ENCODE measurements at regions not wholly inside any gene's neighbourhood (a gene's known extent, or its start where the extent isn't known, plus 50 kb on each side); places are given as distances from the start of the nearest gene placed in this dataset.

DNA sequence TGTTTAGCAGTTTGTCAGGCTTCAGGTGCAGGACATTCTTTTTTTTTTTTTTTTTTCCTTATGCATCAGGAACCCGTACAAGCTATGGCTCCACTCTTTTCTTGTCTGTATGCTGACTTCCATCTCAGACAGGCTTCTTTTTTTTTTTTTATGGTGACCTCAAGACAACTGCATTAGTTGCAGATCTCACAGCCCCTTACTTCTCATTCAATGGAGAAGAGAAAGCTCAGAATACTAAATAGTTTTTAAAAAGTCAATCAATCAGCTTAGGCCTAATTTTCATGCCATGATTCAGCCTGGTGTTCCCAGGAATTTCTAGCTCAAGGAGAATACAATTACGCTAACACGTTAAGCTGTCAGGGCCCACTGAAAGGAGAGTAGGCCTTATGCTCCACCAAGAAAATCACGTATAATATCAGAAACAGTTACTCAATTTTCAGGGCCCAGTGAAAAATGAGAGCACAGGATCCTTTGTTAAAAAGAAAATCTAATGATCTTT is 1596.0 kb upstream of the MIR17HG start:
- Mint-ChIP-seq H3K4me1 (no peaks in the 10 kb centered on the region), H3K9me3 (peaks cover 1% of the 10 kb centered on the region), H3K4me3 (no peak overlapping the region), H3K27ac (no peak overlapping the region), H3K27me3 (no peaks in the 10 kb centered on the region), H3K36me3 (ENCODE audit: low read depth) (no peaks in the 10 kb centered on the region)
- ATAC-seq (replicated peaks), result no peak

DNA sequence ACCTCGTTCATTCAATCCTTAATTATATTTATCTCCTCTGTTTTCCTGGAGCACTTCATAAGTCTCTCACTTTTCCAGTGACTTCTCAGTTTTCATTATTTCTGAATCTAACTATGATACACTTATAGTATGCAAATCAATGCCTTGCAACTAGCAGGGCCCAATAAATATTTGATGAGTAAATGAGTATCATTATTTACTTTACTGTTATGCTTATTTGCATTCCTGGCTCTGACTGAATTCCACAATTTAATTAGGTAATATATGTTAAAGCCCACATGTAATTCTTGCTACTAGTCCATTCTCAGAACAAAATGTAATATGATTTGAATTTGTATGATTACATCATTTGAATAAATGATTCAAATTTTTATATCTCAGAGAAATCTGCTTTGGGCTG is 1595.1 kb upstream of the MIR17HG start:
- ATAC-seq (replicated peaks), result no peak
- no peaks in the 10 kb centered on the region for H3K27me3 Mint-ChIP-seq
- H3K36me3 Mint-ChIP-seq (ENCODE audit: low read depth), result no peaks in the 10 kb centered on the region
- H3K4me1 Mint-ChIP-seq, result no peaks in the 10 kb centered on the region
- H3K9me3 Mint-ChIP-seq, result peaks cover 3% of the 10 kb centered on the region
- no peak overlapping the region for H3K4me3 Mint-ChIP-seq
- no peak overlapping the region for H3K27ac Mint-ChIP-seq

GRCh38 chr13:89755729-89756492 is 1591.6 kb upstream of the MIR17HG start:
- Mint-ChIP-seq H3K4me1 (no peaks in the 10 kb centered on the region), H3K27ac (no peak overlapping the region), H3K4me3 (no peak overlapping the region), H3K36me3 (ENCODE audit: low read depth) (no peaks in the 10 kb centered on the region), H3K9me3 (peaks cover 7% of the 10 kb centered on the region), H3K27me3 (no peaks in the 10 kb centered on the region)
- ATAC-seq (replicated peaks), result peak; percentile 14

- H3K4me1 Mint-ChIP-seq, result no peaks in the 10 kb centered on the region
- no peaks in the 10 kb centered on the region for H3K27me3 Mint-ChIP-seq
- H3K27ac Mint-ChIP-seq, result no peak overlapping the region
- no peaks in the 10 kb centered on the region for H3K36me3 Mint-ChIP-seq (ENCODE audit: low read depth)
- H3K4me3 Mint-ChIP-seq, result no peak overlapping the region
- no peak for ATAC-seq (replicated peaks)
- peaks cover 4% of the 10 kb centered on the region for H3K9me3 Mint-ChIP-seq
Measured at GRCh38 chr13:89763005-89763404, 1584.5 kb upstream of the MIR17HG start.

GRCh38 chr13:89783221-89783755 is 1564.2 kb upstream of the MIR17HG start:
- ATAC-seq (replicated peaks), result no peak
- peaks cover 4% of the 10 kb centered on the region for H3K9me3 Mint-ChIP-seq
- no peaks in the 10 kb centered on the region for H3K4me1 Mint-ChIP-seq

GRCh38 chr13:89784161-89784809 is 1563.2 kb upstream of the MIR17HG start:
- no peak for ATAC-seq (replicated peaks)
- Mint-ChIP-seq H3K4me3 (no peak overlapping the region), H3K27ac (no peak overlapping the region), H3K27me3 (no peaks in the 10 kb centered on the region), H3K9me3 (peaks cover 7% of the 10 kb centered on the region), H3K4me1 (no peaks in the 10 kb centered on the region), H3K36me3 (ENCODE audit: low read depth) (no peaks in the 10 kb centered on the region)

More at GRCh38 chr13:89783221-89783755, 1564.2 kb upstream of the MIR17HG start:
- Mint-ChIP-seq H3K4me3 (no peak overlapping the region), H3K36me3 (ENCODE audit: low read depth) (no peaks in the 10 kb centered on the region), H3K27me3 (no peaks in the 10 kb centered on the region), H3K27ac (no peak overlapping the region)

DNA sequence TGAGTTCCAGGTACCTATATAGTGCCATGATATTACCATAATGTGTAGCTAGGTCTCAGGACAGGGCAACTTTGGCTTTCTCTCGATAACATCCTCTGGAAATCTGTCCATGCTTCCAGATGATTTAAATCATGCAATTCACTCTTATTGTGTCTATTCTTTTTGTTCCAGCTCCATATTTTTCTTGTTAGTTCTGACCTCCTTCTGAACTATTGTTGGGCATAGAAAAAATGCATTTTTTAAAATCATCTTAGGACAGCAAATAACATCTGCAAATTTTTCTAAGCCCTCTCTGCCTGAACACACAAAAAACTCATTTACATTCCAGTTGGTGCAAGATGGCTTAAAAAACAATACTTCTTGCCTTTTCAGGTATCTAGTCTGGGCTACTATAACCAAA is 1561.0 kb upstream of the MIR17HG start:
- Mint-ChIP-seq H3K36me3 (ENCODE audit: low read depth) (no peaks in the 10 kb centered on the region), H3K9me3 (peaks cover 4% of the 10 kb centered on the region), H3K27ac (no peak overlapping the region), H3K4me1 (no peaks in the 10 kb centered on the region), H3K27me3 (no peaks in the 10 kb centered on the region), H3K4me3 (no peak overlapping the region)
- no peak for ATAC-seq (replicated peaks)

DNA sequence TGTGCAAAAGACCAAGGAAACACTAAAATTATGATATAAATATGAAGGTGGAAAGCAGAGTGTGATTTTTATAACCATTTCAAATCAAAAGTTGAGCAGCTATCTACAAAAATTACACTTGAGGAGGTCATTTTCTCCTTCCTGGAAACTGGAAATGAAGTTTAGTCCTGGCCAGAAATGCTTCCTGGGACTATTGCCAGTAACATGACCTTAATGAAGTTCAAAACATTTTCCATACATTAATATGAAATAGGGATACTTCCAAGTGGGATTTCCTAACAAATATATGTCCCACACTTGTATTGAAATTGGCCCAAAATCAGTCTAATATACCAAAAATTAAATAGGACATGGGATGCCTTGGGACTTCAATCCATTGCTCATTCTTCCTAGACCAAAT is 1556.8 kb upstream of the MIR17HG start:
- Mint-ChIP-seq H3K4me1 (no peaks in the 10 kb centered on the region), H3K4me3 (no peak overlapping the region), H3K27ac (no peak overlapping the region), H3K27me3 (no peaks in the 10 kb centered on the region), H3K9me3 (peaks cover 7% of the 10 kb centered on the region), H3K36me3 (ENCODE audit: low read depth) (no peaks in the 10 kb centered on the region)
- ATAC-seq (replicated peaks), result no peak

DNA sequence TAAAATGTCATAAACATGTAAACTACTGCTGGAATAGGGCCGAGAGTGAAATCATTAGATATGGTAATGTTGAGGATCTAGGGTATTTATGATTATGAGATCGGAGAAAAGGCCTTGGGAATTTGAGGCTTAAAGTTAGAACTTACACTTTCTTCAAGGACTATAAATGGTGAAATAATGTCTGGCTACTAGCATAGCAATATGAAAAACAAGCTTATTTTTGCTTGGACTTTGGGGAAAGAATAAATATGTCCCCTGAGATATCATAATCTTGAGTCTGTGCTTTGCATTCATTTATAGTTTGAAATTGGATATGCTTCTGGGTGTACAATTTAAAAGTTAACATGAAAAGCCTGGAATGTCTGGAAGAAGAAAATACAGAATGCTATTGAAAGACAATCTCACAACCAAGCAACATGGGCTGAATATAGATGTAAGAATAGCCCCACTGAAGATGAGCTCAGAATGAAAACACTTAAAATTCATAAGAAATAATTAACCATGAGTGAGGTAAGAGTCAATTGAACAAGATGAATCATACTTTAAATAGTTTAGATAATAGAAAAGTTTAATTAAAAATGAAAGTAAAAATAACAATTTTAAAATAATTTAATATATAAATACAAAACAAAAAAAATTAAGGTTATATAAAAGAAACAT is 1555.4 kb upstream of the MIR17HG start:
- H3K36me3 Mint-ChIP-seq (ENCODE audit: low read depth), result no peaks in the 10 kb centered on the region
- H3K27ac Mint-ChIP-seq, result no peak overlapping the region
- H3K27me3 Mint-ChIP-seq, result no peaks in the 10 kb centered on the region
- peaks cover 10% of the 10 kb centered on the region for H3K9me3 Mint-ChIP-seq
- ATAC-seq (replicated peaks), result no peak
- H3K4me3 Mint-ChIP-seq, result no peak overlapping the region
- H3K4me1 Mint-ChIP-seq, result no peaks in the 10 kb centered on the region

DNA sequence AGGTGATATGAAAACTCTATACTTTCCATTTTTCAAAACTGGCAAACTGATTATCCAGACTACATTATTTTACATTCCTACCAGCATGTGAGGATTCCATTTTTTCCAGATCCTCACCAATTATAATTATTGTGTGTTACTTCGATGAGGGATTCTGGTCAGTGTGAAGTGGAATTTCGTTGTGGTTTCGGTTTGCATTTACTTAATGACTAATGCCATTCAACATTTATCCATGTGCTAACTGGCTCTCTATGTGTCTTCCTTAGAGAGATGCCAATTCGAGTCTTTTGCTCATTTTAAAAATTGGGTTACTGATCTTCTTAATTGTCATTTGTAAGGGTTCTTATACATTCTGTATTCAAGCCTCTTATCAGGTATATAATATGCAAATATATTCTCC is 1551.3 kb upstream of the MIR17HG start:
- Mint-ChIP-seq H3K27ac (no peak overlapping the region), H3K27me3 (no peaks in the 10 kb centered on the region), H3K4me3 (no peak overlapping the region), H3K36me3 (ENCODE audit: low read depth) (no peaks in the 10 kb centered on the region), H3K4me1 (no peaks in the 10 kb centered on the region), H3K9me3 (peaks cover 9% of the 10 kb centered on the region)
- no peak for ATAC-seq (replicated peaks)

DNA sequence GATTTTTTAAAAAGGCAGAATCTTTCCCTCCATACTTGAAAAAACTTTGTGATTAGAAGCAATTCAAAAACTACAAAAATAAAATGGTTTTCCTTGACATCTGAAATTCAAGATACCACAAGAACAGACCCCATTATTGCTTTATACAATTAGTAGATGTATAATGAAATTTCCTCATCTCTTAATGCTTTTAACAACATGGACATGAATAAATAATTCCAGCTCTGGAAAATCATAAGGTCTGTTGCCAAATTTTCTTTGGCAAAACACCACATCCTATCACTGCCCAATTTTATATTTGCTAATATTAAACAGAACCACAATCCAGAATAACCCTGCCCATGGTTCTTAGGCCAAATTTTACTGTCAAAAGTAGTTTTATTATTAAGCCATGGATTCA is 1543.6 kb upstream of the MIR17HG start:
- ATAC-seq (replicated peaks), result no peak
- Mint-ChIP-seq H3K27me3 (no peaks in the 10 kb centered on the region), H3K9me3 (peaks cover 23% of the 10 kb centered on the region), H3K4me1 (no peaks in the 10 kb centered on the region), H3K27ac (no peak overlapping the region), H3K36me3 (ENCODE audit: low read depth) (no peaks in the 10 kb centered on the region), H3K4me3 (no peak overlapping the region)

DNA sequence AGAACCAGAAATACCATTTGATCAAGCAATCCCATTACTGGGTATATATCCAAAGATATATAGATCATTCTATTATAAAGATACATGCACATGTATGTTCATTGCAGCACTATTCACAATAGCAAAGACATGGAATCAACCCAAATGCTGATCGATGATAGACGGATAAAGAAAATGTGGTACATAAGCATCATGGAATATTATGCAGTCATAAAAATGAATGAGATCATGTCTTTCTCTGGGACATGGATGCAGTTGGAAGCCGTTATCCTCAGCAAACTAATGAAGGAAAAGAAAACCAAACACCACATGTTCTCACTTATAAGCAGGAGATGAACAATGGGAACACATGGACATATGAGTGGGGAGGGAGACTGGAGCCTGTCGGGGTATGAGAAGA is 1540.9 kb upstream of the MIR17HG start:
- no peak for ATAC-seq (replicated peaks)
- H3K27me3 Mint-ChIP-seq, result no peaks in the 10 kb centered on the region
- H3K27ac Mint-ChIP-seq, result no peak overlapping the region
- no peaks in the 10 kb centered on the region for H3K36me3 Mint-ChIP-seq (ENCODE audit: low read depth)
- H3K4me1 Mint-ChIP-seq, result no peaks in the 10 kb centered on the region
- no peak overlapping the region for H3K4me3 Mint-ChIP-seq
- peaks cover 19% of the 10 kb centered on the region for H3K9me3 Mint-ChIP-seq

DNA sequence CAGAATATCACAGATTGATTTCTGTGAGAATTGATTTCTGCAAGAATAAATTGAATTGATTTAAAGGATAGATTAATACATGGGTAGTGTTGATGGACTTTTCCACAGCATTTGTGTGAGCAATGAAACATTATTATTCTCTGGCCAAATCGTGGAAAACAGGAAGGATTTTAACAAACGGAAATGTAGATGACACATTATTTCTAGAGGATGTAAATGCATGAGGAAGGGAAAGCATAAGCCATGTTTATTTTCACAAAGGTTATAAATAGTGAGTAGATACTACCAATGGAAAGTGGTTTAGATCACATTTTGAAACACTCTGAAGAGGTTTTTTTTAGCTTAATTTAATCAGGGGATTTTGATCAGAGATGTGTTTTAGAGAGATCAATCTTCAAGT is 1534.6 kb upstream of the MIR17HG start:
- H3K27ac Mint-ChIP-seq, result no peak overlapping the region
- H3K36me3 Mint-ChIP-seq (ENCODE audit: low read depth), result no peaks in the 10 kb centered on the region
- ATAC-seq (replicated peaks), result no peak
- H3K4me1 Mint-ChIP-seq, result no peaks in the 10 kb centered on the region
- H3K9me3 Mint-ChIP-seq, result peaks cover 10% of the 10 kb centered on the region
- no peaks in the 10 kb centered on the region for H3K27me3 Mint-ChIP-seq
- no peak overlapping the region for H3K4me3 Mint-ChIP-seq

GRCh38 chr13:89816404-89816803 is 1531.1 kb upstream of the MIR17HG start:
- no peak for ATAC-seq (replicated peaks)
- no peaks in the 10 kb centered on the region for H3K36me3 Mint-ChIP-seq (ENCODE audit: low read depth)

GRCh38 chr13:89822467-89822866 is 1525.0 kb upstream of the MIR17HG start:
- H3K9me3 Mint-ChIP-seq, result peaks cover 8% of the 10 kb centered on the region
- H3K4me1 Mint-ChIP-seq, result no peaks in the 10 kb centered on the region
- H3K4me3 Mint-ChIP-seq, result no peak overlapping the region
- H3K27ac Mint-ChIP-seq, result no peak overlapping the region
- no peaks in the 10 kb centered on the region for H3K36me3 Mint-ChIP-seq (ENCODE audit: low read depth)
- no peak for ATAC-seq (replicated peaks)
- no peaks in the 10 kb centered on the region for H3K27me3 Mint-ChIP-seq

More at GRCh38 chr13:89816404-89816803, 1531.1 kb upstream of the MIR17HG start:
- Mint-ChIP-seq H3K4me3 (no peak overlapping the region), H3K9me3 (peaks cover 14% of the 10 kb centered on the region), H3K27ac (no peak overlapping the region), H3K4me1 (no peaks in the 10 kb centered on the region), H3K27me3 (no peaks in the 10 kb centered on the region)

Measured in activated T-helper 17 cell treated with anti-CD3 and anti-CD28 coated beads, Interleukin-2, amount 50 U/mL, for 72 hours (primary cell).